Thoracic aorta (tissue), 2 donors: ENCODE measurements at regions not wholly inside any gene's neighbourhood (a gene's known extent, or its start where the extent isn't known, plus 50 kb on each side); places are given as distances from the start of the nearest gene placed in this dataset.

Experiments used
- ATAC-seq: fragments of 150-250 bp; one replicate; pipeline ENCODE4 v1.8.0; 2017; ENCODE audit warnings: low read depth; ENCODE audit not compliant: insufficient number of reproducible peaks, low FRiP score
- DNase-seq: peaks from one replicate; pipeline ENCODE4 v3.0.0-alpha.2; 2020; ENCODE audit warnings: low spot score
- H3K27ac ChIP-seq, 2 donors: fragments of 200-600 bp; sonication (generic); 1 replicate in 1 of 2; 2 replicates in 1 of 2; pipeline ENCODE4 v1.5.1; 2016; ENCODE audit warnings: mild to moderate bottlenecking in 2 of 2, moderate library complexity in 2 of 2
- H3K27me3 ChIP-seq: fragments of 200-600 bp; sonication (generic); replicated peaks from 2 replicates; pipeline ENCODE4 v1.6.0; 2016; ENCODE audit warnings: mild to moderate bottlenecking; ENCODE audit not compliant: insufficient read depth
- H3K36me3 ChIP-seq: fragments of 200-600 bp; sonication (generic); one replicate; pipeline ENCODE4 v1.5.1; 2016
- H3K4me1 ChIP-seq, 2 donors: fragments of 200-600 bp; sonication (generic); 1 replicate in 1 of 2; 2 replicates in 1 of 2; pipeline versions ENCODE4 v1.5.1 to v1.6.0; 2016; ENCODE audit warnings: low read depth in 2 of 2, mild to moderate bottlenecking in 1 of 2; ENCODE audit not compliant: control insufficient read depth in 1 of 2
- H3K4me3 ChIP-seq: fragments of 200-600 bp; sonication (generic); 2 replicates; pipeline ENCODE4 v1.5.1; 2016; ENCODE audit warnings: mild to moderate bottlenecking
- H3K9me3 ChIP-seq: fragments of 200-600 bp; sonication (generic); 2 replicates; pipeline ENCODE4 v1.5.1; 2016
- TF ChIP-seq, protein P1 (sequence below): fragments of 200-600 bp; sonication (generic); IDR thresholded peaks from one replicate; pipeline ENCODE4 v1.5.1; 2019; ENCODE audit warnings: antibody characterized with exemption

DNA sequence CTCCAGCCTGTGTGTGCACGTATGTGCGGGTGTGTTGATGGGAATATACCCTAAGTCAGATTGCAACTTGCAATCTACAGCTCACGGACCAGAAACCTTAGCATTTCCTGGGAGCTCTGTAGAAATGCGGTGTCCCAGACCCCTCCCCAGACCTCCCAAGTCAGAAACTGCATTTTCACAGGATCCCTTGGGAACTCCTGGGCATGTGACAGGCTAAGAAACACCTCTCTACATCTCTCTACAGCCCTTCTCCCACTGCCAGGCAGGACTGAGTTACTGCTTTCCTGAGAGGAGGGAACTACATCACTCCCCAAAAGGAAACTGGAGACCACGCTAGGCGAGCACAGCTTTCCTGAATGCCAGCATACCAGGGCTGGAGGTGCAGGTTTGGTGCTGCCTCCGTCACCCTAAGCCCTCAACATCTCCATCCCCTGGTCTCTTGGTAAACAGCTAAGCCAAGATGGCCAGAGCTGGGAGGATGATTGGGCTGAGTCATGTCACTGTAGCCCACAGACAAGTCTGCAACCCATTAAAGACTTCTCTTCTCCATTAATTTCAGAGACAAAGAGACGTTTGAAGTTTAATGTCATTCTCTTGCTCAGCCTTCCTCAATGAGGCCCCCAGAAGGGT, 194.4 kb downstream of the BMP7 start:
- TF ChIP-seq, protein P1, sequence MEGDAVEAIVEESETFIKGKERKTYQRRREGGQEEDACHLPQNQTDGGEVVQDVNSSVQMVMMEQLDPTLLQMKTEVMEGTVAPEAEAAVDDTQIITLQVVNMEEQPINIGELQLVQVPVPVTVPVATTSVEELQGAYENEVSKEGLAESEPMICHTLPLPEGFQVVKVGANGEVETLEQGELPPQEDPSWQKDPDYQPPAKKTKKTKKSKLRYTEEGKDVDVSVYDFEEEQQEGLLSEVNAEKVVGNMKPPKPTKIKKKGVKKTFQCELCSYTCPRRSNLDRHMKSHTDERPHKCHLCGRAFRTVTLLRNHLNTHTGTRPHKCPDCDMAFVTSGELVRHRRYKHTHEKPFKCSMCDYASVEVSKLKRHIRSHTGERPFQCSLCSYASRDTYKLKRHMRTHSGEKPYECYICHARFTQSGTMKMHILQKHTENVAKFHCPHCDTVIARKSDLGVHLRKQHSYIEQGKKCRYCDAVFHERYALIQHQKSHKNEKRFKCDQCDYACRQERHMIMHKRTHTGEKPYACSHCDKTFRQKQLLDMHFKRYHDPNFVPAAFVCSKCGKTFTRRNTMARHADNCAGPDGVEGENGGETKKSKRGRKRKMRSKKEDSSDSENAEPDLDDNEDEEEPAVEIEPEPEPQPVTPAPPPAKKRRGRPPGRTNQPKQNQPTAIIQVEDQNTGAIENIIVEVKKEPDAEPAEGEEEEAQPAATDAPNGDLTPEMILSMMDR, result no peak
- H3K4me1 ChIP-seq, result no peaks in the 10 kb centered on the region
- no peaks in the 10 kb centered on the region for H3K9me3 ChIP-seq
- DNase-seq, result no peak
- no peak overlapping the region for H3K27ac ChIP-seq
- no peak overlapping the region for H3K4me3 ChIP-seq
- H3K27me3 ChIP-seq, result no peaks in the 10 kb centered on the region
- no peak for ATAC-seq
- no peaks in the 10 kb centered on the region for H3K36me3 ChIP-seq

DNA sequence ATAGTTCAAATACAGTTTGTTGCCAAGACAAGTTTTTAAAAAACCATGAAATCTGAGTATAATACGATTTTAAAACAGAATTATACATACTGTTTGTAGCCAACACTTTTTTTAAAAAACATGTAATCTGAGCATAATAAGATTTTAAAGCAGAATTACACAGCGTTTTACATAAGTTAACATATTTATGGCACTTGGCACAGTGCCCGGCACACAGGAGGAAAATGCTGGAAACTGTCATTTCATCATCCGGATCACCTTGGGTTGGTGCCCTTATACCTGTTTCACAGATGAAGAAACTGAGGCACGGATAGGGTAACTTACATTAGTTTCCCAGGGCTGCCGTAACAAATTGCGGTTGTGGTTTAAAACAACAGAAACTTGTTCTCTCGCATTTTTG, 193.0 kb downstream of the BMP7 start:
- Histone ChIP-seq H3K9me3 (no peaks in the 10 kb centered on the region), H3K4me1 (no peaks in the 10 kb centered on the region), H3K36me3 (no peaks in the 10 kb centered on the region), H3K4me3 (no peak overlapping the region), H3K27me3 (no peaks in the 10 kb centered on the region), H3K27ac (no peak overlapping the region)
- ATAC-seq, result no peak
- DNase-seq, result no peak
- TF ChIP-seq, protein P1, result no peak

DNA sequence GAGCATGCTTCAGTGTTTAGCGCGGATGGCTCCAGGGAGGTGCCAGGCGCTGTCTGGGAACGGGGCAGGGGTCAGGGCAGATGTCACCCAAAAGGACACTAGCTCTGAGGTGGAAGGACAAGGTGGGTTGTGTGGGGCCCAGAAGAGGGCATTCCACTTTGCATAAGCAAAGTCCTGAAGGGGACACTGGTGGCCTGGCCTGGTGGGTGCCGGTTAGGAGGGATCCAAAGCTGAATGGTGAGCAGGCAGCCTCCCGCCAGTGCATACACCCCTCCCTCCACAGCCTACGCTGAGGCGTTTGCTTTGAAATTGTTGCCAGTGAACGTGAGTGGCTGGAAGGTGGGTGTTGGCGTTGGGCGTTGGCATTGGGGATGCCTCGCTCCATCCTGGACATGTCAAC, 192.1 kb downstream of the BMP7 start:
- Histone ChIP-seq H3K27ac (no peak overlapping the region), H3K27me3 (no peaks in the 10 kb centered on the region), H3K9me3 (peaks cover 8% of the 10 kb centered on the region), H3K4me3 (no peak overlapping the region), H3K4me1 (no peaks in the 10 kb centered on the region), H3K36me3 (no peaks in the 10 kb centered on the region)
- TF ChIP-seq, protein P1, result no peak
- DNase-seq (no peak), ATAC-seq (no peak)

DNA sequence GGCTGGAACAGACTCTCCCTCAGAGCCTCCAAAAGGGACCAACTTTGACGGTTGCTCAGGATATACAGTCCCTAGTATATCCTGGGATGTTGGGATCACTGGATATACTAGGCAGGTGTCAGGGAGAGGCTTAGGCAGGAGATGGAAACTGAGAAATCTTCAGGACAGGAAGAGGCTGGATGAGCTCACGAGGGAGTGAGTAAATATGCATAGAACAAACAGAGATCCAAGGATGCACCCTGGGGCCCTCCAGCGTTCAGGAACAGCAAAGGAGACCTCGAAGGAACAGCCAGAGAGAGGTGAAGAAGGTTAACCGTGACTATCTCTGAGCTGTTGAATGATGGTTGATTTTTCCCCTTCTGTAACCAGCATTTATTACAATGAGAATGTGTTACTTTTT, 191.3 kb downstream of the BMP7 start:
- no peak for ATAC-seq
- H3K27me3 ChIP-seq, result no peaks in the 10 kb centered on the region

DNA sequence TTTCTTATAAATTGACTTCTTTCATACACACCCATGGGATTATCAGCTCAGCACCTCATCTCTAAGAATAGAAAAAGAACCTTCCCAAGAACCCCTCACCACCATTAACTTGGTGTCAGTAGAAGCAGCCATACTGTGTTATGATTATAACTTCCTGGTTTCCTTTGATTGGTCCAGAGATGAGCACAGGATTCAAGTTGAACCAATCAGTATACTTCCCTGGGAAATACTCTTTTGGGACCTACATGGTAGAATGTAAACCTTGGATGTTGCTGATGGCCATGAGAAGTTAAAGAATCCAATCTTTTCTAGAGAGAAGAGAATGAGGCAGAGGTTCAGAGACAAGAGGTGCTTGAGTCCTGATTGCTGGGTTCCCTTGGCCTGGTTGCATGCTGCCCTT, 190.8 kb downstream of the BMP7 start:
- Histone ChIP-seq H3K36me3 (no peaks in the 10 kb centered on the region), H3K4me1 (no peaks in the 10 kb centered on the region), H3K27me3 (no peaks in the 10 kb centered on the region), H3K9me3 (peaks cover 18% of the 10 kb centered on the region), H3K4me3 (no peak overlapping the region), H3K27ac (no peak overlapping the region)
- ATAC-seq (no peak), DNase-seq (no peak)
- TF ChIP-seq, protein P1, result no peak

More for the DNA sequence above, 191.3 kb downstream of the BMP7 start:
- peaks cover 15% of the 10 kb centered on the region for H3K9me3 ChIP-seq
- H3K36me3 ChIP-seq, result no peaks in the 10 kb centered on the region
- no peak overlapping the region for H3K27ac ChIP-seq
- no peak overlapping the region for H3K4me3 ChIP-seq
- DNase-seq, result no peak
- TF ChIP-seq, protein P1, result no peak
- no peaks in the 10 kb centered on the region for H3K4me1 ChIP-seq
